ENCODE measurements at regions not wholly inside any gene's neighbourhood (a gene's known extent, or its start where the extent isn't known, plus 50 kb on each side); places are given as distances from the start of the nearest gene placed in this dataset.

- TF ChIP-seq CTCF (IDR thresholded peaks at IDR 0.05) = no peak
- TF ChIP-seq POLR2A (IDR thresholded peaks at IDR 0.05) = no peak
Measured at GRCh38 chr6:40015530-40015929, 81.3 kb upstream of the MOCS1 start.
